ENCODE measurements at regions not wholly inside any gene's neighbourhood (a gene's known extent, or its start where the extent isn't known, plus 50 kb on each side); places are given as distances from the start of the nearest gene placed in this dataset.

- no peaks in the 10 kb centered on the region for H3K79me2 ChIP-seq
- H3K4me3 ChIP-seq (ENCODE audit: low read depth, low read length) = no peak overlapping the region
- H3K27me3 ChIP-seq (ENCODE audit: control insufficient read depth, insufficient read depth, low read length) = no peaks in the 10 kb centered on the region
- H3K4me1 ChIP-seq = no peaks in the 10 kb centered on the region
- H3K9ac ChIP-seq = no peak overlapping the region
- H3K9me3 ChIP-seq (ENCODE audit: control insufficient read depth, low read length) = no peaks in the 10 kb centered on the region
- no peak overlapping the region for H3K4me2 ChIP-seq (ENCODE audit: low read length)
- no peak overlapping the region for H2AFZ ChIP-seq
- no peak overlapping the region for H3K27ac ChIP-seq
- H3K36me3 ChIP-seq (ENCODE audit: control insufficient read depth, insufficient read depth, low read length) = no peaks in the 10 kb centered on the region
- no peak for TF ChIP-seq CTCF (IDR thresholded peaks at IDR 0.05)
Observed at GRCh38 chr7:25396668-25397067, 168.4 kb upstream of the NPVF start.

GRCh38 chr7:25398418-25398817 is 170.1 kb upstream of the NPVF start:
- Histone ChIP-seq H3K4me2 (ENCODE audit: low read length) (no peak overlapping the region), H3K4me3 (ENCODE audit: low read depth, low read length) (no peak overlapping the region), H3K36me3 (ENCODE audit: control insufficient read depth, insufficient read depth, low read length) (no peaks in the 10 kb centered on the region), H3K27ac (no peak overlapping the region), H2AFZ (no peak overlapping the region), H3K79me2 (no peaks in the 10 kb centered on the region), H3K9me3 (ENCODE audit: control insufficient read depth, low read length) (no peaks in the 10 kb centered on the region), H3K9ac (no peak overlapping the region), H3K27me3 (ENCODE audit: control insufficient read depth, insufficient read depth, low read length) (no peaks in the 10 kb centered on the region), H3K4me1 (no peaks in the 10 kb centered on the region)
- no peak for TF ChIP-seq CTCF (IDR thresholded peaks at IDR 0.05)

- Histone ChIP-seq H3K9me3 (ENCODE audit: control insufficient read depth, low read length) (no peaks in the 10 kb centered on the region), H3K9ac (no peak overlapping the region), H3K79me2 (no peaks in the 10 kb centered on the region), H3K27ac (no peak overlapping the region), H3K36me3 (ENCODE audit: control insufficient read depth, insufficient read depth, low read length) (no peaks in the 10 kb centered on the region), H3K4me1 (no peaks in the 10 kb centered on the region), H2AFZ (no peak overlapping the region), H3K4me2 (ENCODE audit: low read length) (no peak overlapping the region), H3K27me3 (ENCODE audit: control insufficient read depth, insufficient read depth, low read length) (no peaks in the 10 kb centered on the region), H3K4me3 (ENCODE audit: low read depth, low read length) (no peak overlapping the region)
- no peak for TF ChIP-seq CTCF (IDR thresholded peaks at IDR 0.05)
Observed at GRCh38 chr7:25399000-25399750, 170.9 kb upstream of the NPVF start.

GRCh38 chr7:25402532-25402931 is 174.2 kb upstream of the NPVF start:
- no peaks in the 10 kb centered on the region for H3K4me1 ChIP-seq

More at GRCh38 chr7:25402532-25402931, 174.2 kb upstream of the NPVF start:
- Histone ChIP-seq H3K4me2 (ENCODE audit: low read length) (no peak overlapping the region), H3K27ac (no peak overlapping the region), H3K36me3 (ENCODE audit: control insufficient read depth, insufficient read depth, low read length) (no peaks in the 10 kb centered on the region), H3K27me3 (ENCODE audit: control insufficient read depth, insufficient read depth, low read length) (no peaks in the 10 kb centered on the region), H3K4me3 (ENCODE audit: low read depth, low read length) (no peak overlapping the region), H3K9ac (no peak overlapping the region), H2AFZ (no peak overlapping the region), H3K79me2 (no peaks in the 10 kb centered on the region), H3K9me3 (ENCODE audit: control insufficient read depth, low read length) (no peaks in the 10 kb centered on the region)
- TF ChIP-seq CTCF (IDR thresholded peaks at IDR 0.05) = no peak
